NCI-H1694 treated with DMSO at 0.1 percent for 48 hours (cell line): ENCODE measurements at regions not wholly inside any gene's neighbourhood (a gene's known extent, or its start where the extent isn't known, plus 50 kb on each side); places are given as distances from the start of the nearest gene placed in this dataset.

Experiments
- DNase-seq: peaks from one replicate; lab custom pipeline; 2025; lab: John Stamatoyannopoulos, UW

- DNase-seq, result no peak
Measured at GRCh38 chr2:221051162-221051561, 520.9 kb downstream of the EPHA4 start.

- DNase-seq, result no peak
Measured at GRCh38 chr2:221060376-221060775, 511.7 kb downstream of the EPHA4 start.

GRCh38 chr2:221063568-221063967 lies 508.5 kb downstream of the EPHA4 start:
- DNase-seq, result no peak

- DNase-seq, result no peak
Measured at GRCh38 chr2:221064058-221064854, 507.8 kb downstream of the EPHA4 start.

GRCh38 chr2:221064880-221065279 lies 507.2 kb downstream of the EPHA4 start:
- DNase-seq, result no peak

GRCh38 chr2:221068123-221068522 lies 504.0 kb downstream of the EPHA4 start:
- no peak for DNase-seq

- DNase-seq, result no peak
Measured at GRCh38 chr2:221070106-221070505, 502.0 kb downstream of the EPHA4 start.

GRCh38 chr2:221073326-221074049 lies 498.6 kb downstream of the EPHA4 start:
- DNase-seq, result no peak

- no peak for DNase-seq
Measured at GRCh38 chr2:221074238-221074637, 497.9 kb downstream of the EPHA4 start.

GRCh38 chr2:221075203-221075602 lies 496.9 kb downstream of the EPHA4 start:
- no peak for DNase-seq

- DNase-seq, result peak; percentile 23
Measured at GRCh38 chr2:221077251-221077650, 494.9 kb downstream of the EPHA4 start.

- DNase-seq, result no peak
Measured at GRCh38 chr2:221077799-221078198, 494.3 kb downstream of the EPHA4 start.

GRCh38 chr2:221085341-221085900 lies 486.7 kb downstream of the EPHA4 start:
- peak; percentile 75 for DNase-seq

GRCh38 chr2:221085936-221086335 lies 486.2 kb downstream of the EPHA4 start:
- DNase-seq, result no peak

- no peak for DNase-seq
Measured at GRCh38 chr2:221087779-221088178, 484.3 kb downstream of the EPHA4 start.

- no peak for DNase-seq
Measured at GRCh38 chr2:221088506-221088905, 483.6 kb downstream of the EPHA4 start.

- DNase-seq, result no peak
Measured at GRCh38 chr2:221095356-221095755, 476.7 kb downstream of the EPHA4 start.

GRCh38 chr2:221096706-221097567 lies 475.2 kb downstream of the EPHA4 start:
- DNase-seq, result no peak

- peak; percentile 23 for DNase-seq
Measured at GRCh38 chr2:221097568-221097915, 474.6 kb downstream of the EPHA4 start.

GRCh38 chr2:221097949-221098348 lies 474.2 kb downstream of the EPHA4 start:
- DNase-seq, result no peak

- no peak for DNase-seq
Measured at GRCh38 chr2:221100467-221101089, 471.5 kb downstream of the EPHA4 start.
